ENCODE measurements at regions not wholly inside any gene's neighbourhood (a gene's known extent, or its start where the extent isn't known, plus 50 kb on each side); places are given as distances from the start of the nearest gene placed in this dataset.

DNA sequence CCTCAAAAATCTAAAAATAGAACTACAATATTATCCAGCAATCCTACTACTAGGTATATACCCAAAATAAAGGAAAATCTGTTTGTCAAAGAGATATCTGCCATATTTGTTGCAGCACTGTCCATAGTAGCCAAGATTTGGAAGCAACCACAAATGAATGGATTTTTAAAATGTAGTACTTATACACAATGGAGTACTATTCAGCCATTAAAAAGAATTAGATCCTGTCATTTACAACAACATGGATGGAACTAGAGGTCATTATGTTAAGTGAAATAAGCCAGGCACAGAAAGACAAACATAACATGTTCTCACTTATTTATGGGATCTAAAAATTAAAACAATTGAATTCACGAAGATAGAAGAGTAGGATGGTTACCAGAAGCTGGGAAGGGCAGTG, 135.7 kb upstream of the CCDC28A start:
- Histone ChIP-seq H3K27ac (ENCODE audit: insufficient read depth, low read depth, low read length, poor library complexity, severe bottlenecking) (no peak overlapping the region), H3K4me3 (ENCODE audit: insufficient read depth, low read depth, low read length) (no peak overlapping the region), H3K27me3 (ENCODE audit: control insufficient read depth, insufficient read depth, low read length, poor library complexity, severe bottlenecking) (no peaks in the 10 kb centered on the region), H3K9me3 (ENCODE audit: control insufficient read depth, low read length) (no peaks in the 10 kb centered on the region), H3K36me3 (ENCODE audit: control insufficient read depth, insufficient read depth, low read length) (no peaks in the 10 kb centered on the region), H3K4me1 (ENCODE audit: control insufficient read depth, insufficient read depth, low read length) (peaks cover 5% of the 10 kb centered on the region)
- 100% methylated on average over 1 of the region's 1 CpG for WGBS, 2 experiments

DNA sequence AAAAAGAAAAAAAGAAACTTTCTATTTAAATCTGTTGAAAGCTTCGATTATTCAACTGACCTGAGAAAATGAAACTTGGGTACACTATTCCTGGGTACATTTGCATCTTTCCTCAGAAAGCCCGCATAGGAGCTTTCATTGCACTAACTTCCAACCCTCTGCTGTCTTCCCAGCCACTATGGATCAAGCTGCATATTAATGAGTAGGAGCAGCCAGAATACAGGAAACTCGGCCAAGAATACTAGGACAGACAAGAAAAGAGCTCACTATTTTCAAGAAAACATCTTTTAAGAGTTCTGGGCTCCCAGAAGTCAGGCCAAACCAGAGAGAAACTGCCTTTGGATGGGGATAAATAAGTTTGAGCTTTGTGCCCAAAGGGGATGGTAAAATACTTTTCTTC, 135.0 kb upstream of the CCDC28A start:
- no peaks in the 10 kb centered on the region for H3K4me1 ChIP-seq (ENCODE audit: control insufficient read depth, insufficient read depth, low read length)
- H3K4me3 ChIP-seq (ENCODE audit: insufficient read depth, low read depth, low read length) = no peak overlapping the region
- no peaks in the 10 kb centered on the region for H3K9me3 ChIP-seq (ENCODE audit: control insufficient read depth, low read length)
- H3K27me3 ChIP-seq (ENCODE audit: control insufficient read depth, insufficient read depth, low read length, poor library complexity, severe bottlenecking) = no peaks in the 10 kb centered on the region
- 80 to 82% methylated on average over 3 of the region's 3 CpGs for WGBS, 2 experiments
- no peaks in the 10 kb centered on the region for H3K36me3 ChIP-seq (ENCODE audit: control insufficient read depth, insufficient read depth, low read length)
- H3K27ac ChIP-seq (ENCODE audit: insufficient read depth, low read depth, low read length, poor library complexity, severe bottlenecking) = no peak overlapping the region

DNA sequence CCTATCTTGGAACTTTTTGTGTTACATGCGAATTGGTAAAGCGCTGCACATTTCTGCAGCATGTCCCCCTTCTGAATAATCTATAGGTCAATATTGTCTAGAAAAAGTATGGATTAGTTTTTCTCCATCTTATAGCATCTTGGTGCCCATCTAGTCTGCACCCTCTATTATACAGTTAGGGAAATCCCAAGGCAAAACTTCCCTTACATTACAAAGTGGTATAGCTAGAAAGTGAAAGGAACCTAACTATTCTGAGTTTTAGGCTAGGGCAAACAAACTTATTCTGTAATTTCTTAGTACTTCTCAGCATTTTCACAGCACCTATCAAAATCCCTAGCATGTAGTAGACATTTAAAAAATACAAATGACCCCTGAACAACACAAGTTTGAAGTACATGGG, 133.5 kb upstream of the CCDC28A start:
- no peak overlapping the region for H3K4me3 ChIP-seq (ENCODE audit: insufficient read depth, low read depth, low read length)
- WGBS, 2 experiments = 100% methylated on average over 2 of the region's 2 CpGs
- H3K36me3 ChIP-seq (ENCODE audit: control insufficient read depth, insufficient read depth, low read length) = no peaks in the 10 kb centered on the region
- no peaks in the 10 kb centered on the region for H3K9me3 ChIP-seq (ENCODE audit: control insufficient read depth, low read length)
- no peaks in the 10 kb centered on the region for H3K4me1 ChIP-seq (ENCODE audit: control insufficient read depth, insufficient read depth, low read length)
- H3K27ac ChIP-seq (ENCODE audit: insufficient read depth, low read depth, low read length, poor library complexity, severe bottlenecking) = no peak overlapping the region
- no peaks in the 10 kb centered on the region for H3K27me3 ChIP-seq (ENCODE audit: control insufficient read depth, insufficient read depth, low read length, poor library complexity, severe bottlenecking)

DNA sequence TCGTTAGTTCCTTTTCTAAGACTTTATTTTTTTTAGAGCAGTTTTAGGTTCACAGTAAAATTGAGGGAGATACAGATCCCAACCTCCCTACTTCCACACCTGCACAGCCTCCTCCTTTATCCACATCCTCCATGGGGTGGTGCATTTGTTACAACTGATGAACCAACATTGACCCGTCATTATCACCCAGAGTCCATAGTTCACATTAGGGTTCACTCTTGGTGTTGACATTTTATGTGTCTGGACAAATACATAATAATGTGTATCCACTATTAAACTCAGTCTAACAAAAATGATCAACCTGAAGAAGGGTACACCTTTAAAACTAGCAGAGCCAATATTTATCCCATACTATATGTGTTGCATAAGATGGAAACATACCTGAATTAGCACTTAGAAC, 130.4 kb upstream of the CCDC28A start:
- no peak overlapping the region for H3K4me3 ChIP-seq (ENCODE audit: insufficient read depth, low read depth, low read length)
- no peaks in the 10 kb centered on the region for H3K9me3 ChIP-seq (ENCODE audit: control insufficient read depth, low read length)
- no peak overlapping the region for H3K27ac ChIP-seq (ENCODE audit: insufficient read depth, low read depth, low read length, poor library complexity, severe bottlenecking)
- WGBS, 2 experiments = 100% methylated on average over 1 to 2 of the region's 2 CpGs
- H3K36me3 ChIP-seq (ENCODE audit: control insufficient read depth, insufficient read depth, low read length) = no peaks in the 10 kb centered on the region
- no peaks in the 10 kb centered on the region for H3K27me3 ChIP-seq (ENCODE audit: control insufficient read depth, insufficient read depth, low read length, poor library complexity, severe bottlenecking)
- no peaks in the 10 kb centered on the region for H3K4me1 ChIP-seq (ENCODE audit: control insufficient read depth, insufficient read depth, low read length)

DNA sequence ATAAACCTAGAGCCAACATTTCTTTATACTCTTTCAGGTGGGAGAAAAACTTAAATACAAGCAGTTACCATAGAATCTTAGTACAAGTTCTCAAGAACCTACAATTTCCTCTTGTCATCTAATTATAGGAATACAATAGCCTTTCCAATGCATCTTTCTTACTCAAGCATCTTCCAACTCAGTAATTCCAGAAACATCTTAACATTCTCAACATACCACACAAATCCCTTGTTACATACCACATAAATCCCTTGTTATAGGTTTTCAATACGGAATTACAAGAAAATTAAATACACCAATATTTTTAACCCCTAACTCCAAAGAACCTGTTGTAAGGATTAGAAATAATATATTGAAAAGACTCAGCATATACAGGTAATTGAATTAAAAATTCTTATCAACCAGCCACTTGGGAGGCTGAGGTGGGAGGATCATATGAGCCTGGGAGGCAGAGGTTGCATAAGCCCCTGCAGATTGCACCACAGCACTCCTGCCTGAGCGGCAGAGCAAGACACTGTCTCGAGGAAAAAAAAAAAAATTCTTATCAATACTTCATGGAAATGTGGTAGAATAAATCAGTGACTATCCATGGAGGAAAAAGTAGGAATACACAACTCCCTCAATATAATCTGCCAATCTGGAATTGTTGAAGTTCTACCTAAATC, 127.5 kb upstream of the CCDC28A start:
- whole genome bisulfite sequencing, 2 experiments = 92% methylated on average over 2 of the region's 3 CpGs; no CpG with 5 or more reads in 1 of the 2 experiments
- Histone ChIP-seq H3K4me1 (ENCODE audit: control insufficient read depth, insufficient read depth, low read length) (no peaks in the 10 kb centered on the region), H3K27ac (ENCODE audit: insufficient read depth, low read depth, low read length, poor library complexity, severe bottlenecking) (no peak overlapping the region), H3K9me3 (ENCODE audit: control insufficient read depth, low read length) (no peaks in the 10 kb centered on the region), H3K27me3 (ENCODE audit: control insufficient read depth, insufficient read depth, low read length, poor library complexity, severe bottlenecking) (no peaks in the 10 kb centered on the region), H3K4me3 (ENCODE audit: insufficient read depth, low read depth, low read length) (no peak overlapping the region), H3K36me3 (ENCODE audit: control insufficient read depth, insufficient read depth, low read length) (no peaks in the 10 kb centered on the region)

DNA sequence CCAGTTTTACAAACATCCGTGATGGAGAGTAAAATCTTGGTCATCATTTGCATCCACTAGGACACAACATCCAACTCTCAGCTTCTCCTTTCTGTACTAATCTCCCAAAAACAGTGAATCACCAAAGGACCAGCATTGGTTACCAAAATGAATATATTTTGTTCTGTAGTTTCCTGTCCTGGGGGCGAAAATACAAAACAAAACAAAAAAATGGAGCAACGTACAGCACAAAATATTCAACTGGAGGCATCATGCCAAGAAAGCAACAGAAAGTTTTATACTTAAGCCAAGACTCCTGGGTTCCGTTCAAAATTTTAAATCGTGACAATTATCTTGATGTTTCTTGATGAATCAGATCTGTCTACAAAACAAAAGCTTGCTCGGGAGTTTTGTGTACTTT, 126.6 kb upstream of the CCDC28A start:
- no peaks in the 10 kb centered on the region for H3K27me3 ChIP-seq (ENCODE audit: control insufficient read depth, insufficient read depth, low read length, poor library complexity, severe bottlenecking)
- no peaks in the 10 kb centered on the region for H3K36me3 ChIP-seq (ENCODE audit: control insufficient read depth, insufficient read depth, low read length)
- WGBS, 2 experiments = 92 to 94% methylated on average over 5 to 6 of the region's 6 CpGs
- no peaks in the 10 kb centered on the region for H3K4me1 ChIP-seq (ENCODE audit: control insufficient read depth, insufficient read depth, low read length)
- H3K4me3 ChIP-seq (ENCODE audit: insufficient read depth, low read depth, low read length) = no peak overlapping the region
- H3K27ac ChIP-seq (ENCODE audit: insufficient read depth, low read depth, low read length, poor library complexity, severe bottlenecking) = no peak overlapping the region
- H3K9me3 ChIP-seq (ENCODE audit: control insufficient read depth, low read length) = no peaks in the 10 kb centered on the region

DNA sequence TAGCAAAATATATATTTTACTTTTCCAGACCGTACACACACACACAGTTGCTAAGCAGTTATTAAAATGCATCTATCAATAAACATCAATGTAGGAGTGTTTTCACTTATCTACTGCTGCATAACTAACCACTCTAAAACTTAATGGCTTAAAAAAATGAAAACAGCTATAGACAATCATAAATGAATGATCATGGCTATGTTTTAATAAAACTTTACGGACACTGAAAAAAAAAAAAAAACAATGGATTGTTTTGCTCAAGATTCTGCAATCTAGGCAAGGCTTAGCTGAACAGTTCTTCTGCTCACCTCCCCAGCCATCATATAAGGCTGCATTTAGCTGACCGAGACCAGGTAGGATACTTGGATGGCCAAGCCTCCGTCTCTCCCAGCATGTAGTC, 125.4 kb upstream of the CCDC28A start:
- Histone ChIP-seq H3K36me3 (ENCODE audit: control insufficient read depth, insufficient read depth, low read length) (no peaks in the 10 kb centered on the region), H3K27ac (ENCODE audit: insufficient read depth, low read depth, low read length, poor library complexity, severe bottlenecking) (no peak overlapping the region), H3K27me3 (ENCODE audit: control insufficient read depth, insufficient read depth, low read length, poor library complexity, severe bottlenecking) (no peaks in the 10 kb centered on the region), H3K4me3 (ENCODE audit: insufficient read depth, low read depth, low read length) (no peak overlapping the region), H3K4me1 (ENCODE audit: control insufficient read depth, insufficient read depth, low read length) (no peaks in the 10 kb centered on the region), H3K9me3 (ENCODE audit: control insufficient read depth, low read length) (no peaks in the 10 kb centered on the region)
- WGBS, 2 experiments = 95 to 98% methylated on average over 3 to 4 of the region's 4 CpGs

DNA sequence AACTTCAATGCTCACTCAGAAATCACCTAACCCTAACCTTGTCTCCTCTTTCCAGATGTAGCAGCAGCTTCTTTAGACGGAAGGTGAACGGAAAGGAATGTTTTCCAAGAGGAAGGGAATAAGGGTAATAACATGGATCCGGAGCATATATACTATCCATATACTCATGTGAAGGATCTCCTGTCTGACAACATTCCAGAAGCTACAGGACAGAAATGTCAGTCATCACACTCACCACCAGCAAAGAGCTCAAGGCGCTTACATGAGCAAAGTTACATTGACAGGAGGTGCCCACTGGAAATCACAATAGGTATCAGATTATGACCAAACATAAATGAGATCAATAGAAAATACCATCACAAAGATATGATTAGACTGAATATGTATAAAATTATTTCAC, 122.1 kb upstream of the CCDC28A start:
- WGBS, 2 experiments = 100% methylated on average over 2 of the region's 4 CpGs
- Histone ChIP-seq H3K4me1 (ENCODE audit: control insufficient read depth, insufficient read depth, low read length) (no peaks in the 10 kb centered on the region), H3K27ac (ENCODE audit: insufficient read depth, low read depth, low read length, poor library complexity, severe bottlenecking) (no peak overlapping the region), H3K36me3 (ENCODE audit: control insufficient read depth, insufficient read depth, low read length) (no peaks in the 10 kb centered on the region), H3K9me3 (ENCODE audit: control insufficient read depth, low read length) (no peaks in the 10 kb centered on the region), H3K4me3 (ENCODE audit: insufficient read depth, low read depth, low read length) (no peak overlapping the region), H3K27me3 (ENCODE audit: control insufficient read depth, insufficient read depth, low read length, poor library complexity, severe bottlenecking) (no peaks in the 10 kb centered on the region)

DNA sequence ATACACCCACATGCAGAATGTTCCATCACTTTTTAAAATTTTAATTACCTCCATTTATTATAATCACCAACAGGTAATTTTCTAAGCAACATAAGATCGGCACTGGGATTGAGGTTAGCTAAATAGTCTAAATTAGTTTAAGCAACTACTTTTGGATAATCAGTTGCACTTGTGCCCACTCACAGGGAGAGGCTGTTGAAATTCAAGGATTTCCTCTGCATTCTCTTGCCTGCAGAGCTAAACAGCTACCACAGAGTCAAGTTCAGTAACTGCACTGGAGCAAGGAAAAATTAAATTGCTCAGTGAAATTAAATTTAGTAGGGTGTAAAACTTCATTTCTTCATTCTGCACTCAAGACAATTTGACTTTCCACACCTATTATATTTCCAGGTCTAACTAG, 120.7 kb upstream of the CCDC28A start:
- WGBS, 2 experiments = 100% methylated on average over 1 of the region's 1 CpG
- no peaks in the 10 kb centered on the region for H3K4me1 ChIP-seq (ENCODE audit: control insufficient read depth, insufficient read depth, low read length)
- H3K36me3 ChIP-seq (ENCODE audit: control insufficient read depth, insufficient read depth, low read length) = no peaks in the 10 kb centered on the region
- H3K27me3 ChIP-seq (ENCODE audit: control insufficient read depth, insufficient read depth, low read length, poor library complexity, severe bottlenecking) = no peaks in the 10 kb centered on the region
- H3K27ac ChIP-seq (ENCODE audit: insufficient read depth, low read depth, low read length, poor library complexity, severe bottlenecking) = no peak overlapping the region
- no peaks in the 10 kb centered on the region for H3K9me3 ChIP-seq (ENCODE audit: control insufficient read depth, low read length)
- H3K4me3 ChIP-seq (ENCODE audit: insufficient read depth, low read depth, low read length) = no peak overlapping the region

DNA sequence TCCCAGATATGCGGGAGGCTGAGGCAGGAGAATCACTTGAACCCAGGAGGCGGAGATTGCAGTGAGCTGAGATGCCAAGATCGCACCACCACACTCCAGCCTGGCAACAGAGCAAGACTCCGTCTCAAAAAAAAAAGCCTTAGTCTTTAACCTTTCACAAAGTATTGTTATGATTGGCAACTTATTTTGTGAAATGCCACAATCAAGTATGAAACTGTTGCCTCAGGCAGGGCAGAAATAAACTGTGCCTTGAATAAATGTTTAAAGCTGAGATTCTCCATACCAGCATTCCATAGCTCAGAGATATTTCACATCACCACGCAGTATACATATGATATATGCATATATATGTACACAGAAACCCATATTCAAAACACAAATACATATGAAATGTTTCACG, 120.1 kb upstream of the CCDC28A start:
- H3K27ac ChIP-seq (ENCODE audit: insufficient read depth, low read depth, low read length, poor library complexity, severe bottlenecking) = no peak overlapping the region
- no peak overlapping the region for H3K4me3 ChIP-seq (ENCODE audit: insufficient read depth, low read depth, low read length)
- WGBS, 2 experiments = 93% methylated on average over 5 to 6 of the region's 6 CpGs
- H3K9me3 ChIP-seq (ENCODE audit: control insufficient read depth, low read length) = no peaks in the 10 kb centered on the region
- no peaks in the 10 kb centered on the region for H3K4me1 ChIP-seq (ENCODE audit: control insufficient read depth, insufficient read depth, low read length)
- no peaks in the 10 kb centered on the region for H3K36me3 ChIP-seq (ENCODE audit: control insufficient read depth, insufficient read depth, low read length)
- no peaks in the 10 kb centered on the region for H3K27me3 ChIP-seq (ENCODE audit: control insufficient read depth, insufficient read depth, low read length, poor library complexity, severe bottlenecking)
